Cardiac muscle cell (in vitro differentiated cells and primary cell): ENCODE measurements at regions not wholly inside any gene's neighbourhood (a gene's known extent, or its start where the extent isn't known, plus 50 kb on each side); places are given as distances from the start of the nearest gene placed in this dataset.

Source experiments
- DNase-seq, 2 donors: peaks; one replicate each; pipeline versions ENCODE4 v3.0.0 to v3.0.0-alpha.2; 2010 to 2017; ENCODE audit warnings: low read depth in 1 of 2, low spot score in 1 of 2
- H3K27ac ChIP-seq: fragments of 200-600 bp; sonication (generic); 2 replicates; pipeline ENCODE4 v1.5.1; 2016
- H3K27me3 ChIP-seq: fragments of 200-600 bp; sonication (generic); 2 replicates; pipeline ENCODE4 v1.6.0; 2016; ENCODE audit warnings: control low read depth
- H3K36me3 ChIP-seq: fragments of 200-600 bp; sonication (generic); 2 replicates; pipeline ENCODE4 v1.5.1; 2016; ENCODE audit warnings: control low read depth
- H3K4me1 ChIP-seq: fragments of 200-600 bp; sonication (generic); 2 replicates; pipeline ENCODE4 v1.8.1; 2017; ENCODE audit warnings: low read depth, mild to moderate bottlenecking, mixed run types
- H3K4me3 ChIP-seq: fragments of 200-600 bp; sonication (generic); 2 replicates; pipeline ENCODE4 v1.5.1; 2016; ENCODE audit warnings: mild to moderate bottlenecking
- H3K9me3 ChIP-seq: fragments of 200-600 bp; sonication (generic); 2 replicates; pipeline ENCODE4 v1.5.1; 2017; ENCODE audit warnings: low read depth, mild to moderate bottlenecking, control low read depth
- TF ChIP-seq, protein P1 (sequence below): IDR thresholded peaks from 2 replicates; pipeline ENCODE4 v1.5.1; 2012; ENCODE audit warnings: low read depth, mild to moderate bottlenecking, low read length

DNA sequence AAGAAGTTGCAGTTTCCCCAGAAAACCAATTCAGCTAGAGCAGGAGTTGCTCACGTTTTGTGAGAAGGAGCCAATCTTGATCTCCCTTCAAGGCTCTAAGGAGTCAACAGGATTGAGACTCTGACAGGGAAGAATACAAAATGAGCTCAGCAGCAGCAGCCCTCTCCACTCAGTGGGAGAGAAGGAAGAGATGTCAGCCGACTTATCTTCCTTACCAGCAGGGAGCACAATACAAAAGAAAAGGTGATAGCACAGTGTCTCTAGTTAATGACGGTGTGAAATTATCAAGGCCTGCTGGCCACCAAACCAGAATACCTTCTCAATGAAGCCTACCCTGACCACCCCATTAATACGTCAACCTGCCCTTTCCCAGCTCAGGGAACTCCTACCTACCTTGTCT is 223.6 kb upstream of the TMPO start:
- Histone ChIP-seq H3K4me1 (no peaks in the 10 kb centered on the region), H3K9me3 (peaks cover 5% of the 10 kb centered on the region), H3K36me3 (no peaks in the 10 kb centered on the region), H3K4me3 (no peak overlapping the region), H3K27ac (no peak overlapping the region), H3K27me3 (no peaks in the 10 kb centered on the region)
- TF ChIP-seq, protein P1, sequence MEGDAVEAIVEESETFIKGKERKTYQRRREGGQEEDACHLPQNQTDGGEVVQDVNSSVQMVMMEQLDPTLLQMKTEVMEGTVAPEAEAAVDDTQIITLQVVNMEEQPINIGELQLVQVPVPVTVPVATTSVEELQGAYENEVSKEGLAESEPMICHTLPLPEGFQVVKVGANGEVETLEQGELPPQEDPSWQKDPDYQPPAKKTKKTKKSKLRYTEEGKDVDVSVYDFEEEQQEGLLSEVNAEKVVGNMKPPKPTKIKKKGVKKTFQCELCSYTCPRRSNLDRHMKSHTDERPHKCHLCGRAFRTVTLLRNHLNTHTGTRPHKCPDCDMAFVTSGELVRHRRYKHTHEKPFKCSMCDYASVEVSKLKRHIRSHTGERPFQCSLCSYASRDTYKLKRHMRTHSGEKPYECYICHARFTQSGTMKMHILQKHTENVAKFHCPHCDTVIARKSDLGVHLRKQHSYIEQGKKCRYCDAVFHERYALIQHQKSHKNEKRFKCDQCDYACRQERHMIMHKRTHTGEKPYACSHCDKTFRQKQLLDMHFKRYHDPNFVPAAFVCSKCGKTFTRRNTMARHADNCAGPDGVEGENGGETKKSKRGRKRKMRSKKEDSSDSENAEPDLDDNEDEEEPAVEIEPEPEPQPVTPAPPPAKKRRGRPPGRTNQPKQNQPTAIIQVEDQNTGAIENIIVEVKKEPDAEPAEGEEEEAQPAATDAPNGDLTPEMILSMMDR = no peak
- DNase-seq = no peak

DNA sequence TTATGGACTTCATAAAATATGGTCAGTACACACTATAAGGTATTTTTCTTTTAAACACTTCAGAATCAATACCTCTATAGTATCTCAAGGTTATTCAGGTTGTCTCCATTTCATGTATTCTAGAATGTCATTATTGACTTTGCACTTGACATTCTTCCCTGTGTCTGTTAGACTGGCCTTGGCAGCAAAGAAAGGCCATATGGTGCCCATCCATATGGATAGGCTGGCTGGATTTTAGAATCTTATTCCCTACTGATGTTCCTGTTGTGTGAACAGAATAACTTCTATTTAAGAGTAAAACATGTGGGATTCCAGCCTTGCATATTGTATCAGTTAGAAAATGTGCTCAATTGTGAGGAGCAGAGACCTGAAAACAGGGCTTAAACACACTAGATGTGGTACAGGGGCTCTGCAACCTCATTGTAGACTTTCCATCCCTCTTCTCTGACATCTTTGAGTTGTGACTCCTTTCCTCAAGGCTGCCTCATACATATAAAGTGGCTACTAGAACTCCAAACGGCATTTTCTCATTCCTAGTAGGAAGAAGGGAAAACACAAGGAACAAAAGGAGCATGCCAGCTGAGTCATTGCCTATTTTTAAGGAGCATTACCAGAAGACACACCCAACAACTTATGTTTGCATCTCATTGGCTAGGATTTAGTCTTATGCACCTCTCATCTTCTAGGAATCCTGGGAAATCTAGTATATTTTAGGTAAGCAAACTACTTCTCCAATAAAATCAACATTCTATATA is 221.2 kb upstream of the TMPO start:
- Histone ChIP-seq H3K27me3 (no peaks in the 10 kb centered on the region), H3K36me3 (no peaks in the 10 kb centered on the region), H3K27ac (no peak overlapping the region), H3K9me3 (peaks cover 1% of the 10 kb centered on the region), H3K4me3 (no peak overlapping the region), H3K4me1 (no peaks in the 10 kb centered on the region)
- DNase-seq = no peak
- TF ChIP-seq, protein P1 = no peak

DNA sequence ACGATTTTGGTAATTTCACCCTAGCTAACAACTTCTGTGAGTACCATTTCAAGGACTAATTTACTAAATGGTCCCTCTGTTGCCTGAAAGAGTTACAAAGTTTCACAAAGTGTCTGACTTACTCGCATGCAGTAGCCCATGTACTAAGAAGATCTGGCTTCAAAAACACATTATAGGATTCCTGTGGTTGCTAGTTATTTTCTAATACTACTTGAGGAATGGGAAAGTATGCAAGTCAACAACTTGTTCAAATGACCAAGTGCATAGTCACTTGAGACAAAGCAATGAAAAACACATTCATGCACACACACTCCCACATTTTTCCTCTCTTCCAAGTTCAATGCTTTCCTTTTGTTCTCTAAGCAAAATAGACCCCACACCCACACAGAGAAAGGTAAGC is 219.7 kb upstream of the TMPO start:
- H3K4me3 ChIP-seq = no peak overlapping the region
- no peaks in the 10 kb centered on the region for H3K27me3 ChIP-seq
- no peaks in the 10 kb centered on the region for H3K36me3 ChIP-seq
- no peak for DNase-seq
- no peak overlapping the region for H3K27ac ChIP-seq
- no peaks in the 10 kb centered on the region for H3K9me3 ChIP-seq
- TF ChIP-seq, protein P1 = no peak
- no peaks in the 10 kb centered on the region for H3K4me1 ChIP-seq

DNA sequence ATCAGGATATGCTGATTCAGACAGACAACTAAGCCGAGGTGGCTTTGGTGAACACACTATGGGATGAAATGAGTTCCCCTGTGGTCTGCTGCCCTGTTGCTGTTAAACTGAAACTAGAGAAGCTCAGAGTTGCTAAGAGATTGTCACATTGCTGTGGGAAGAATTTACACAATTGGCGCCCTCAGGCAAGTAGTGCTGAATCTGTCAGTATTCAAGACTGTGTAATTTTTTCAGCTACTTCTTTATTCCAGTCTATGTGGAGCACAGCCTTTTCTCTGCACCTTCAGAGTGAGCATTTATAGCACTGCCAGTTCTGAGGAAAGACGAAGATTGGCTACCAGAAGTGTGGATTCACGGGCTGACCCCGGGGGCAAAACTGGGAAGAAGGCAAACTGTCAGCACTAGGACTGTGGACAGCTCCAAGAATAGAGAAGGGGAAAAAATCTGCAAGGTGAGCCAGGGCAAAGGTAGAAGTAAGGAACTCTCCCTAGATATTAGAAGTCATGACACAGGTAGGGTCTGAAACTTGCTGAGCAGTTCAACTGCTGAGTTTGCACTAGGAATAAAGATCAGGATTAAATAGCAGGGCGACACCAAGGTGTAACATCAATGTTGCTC is 218.8 kb upstream of the TMPO start:
- no peak overlapping the region for H3K4me3 ChIP-seq
- H3K36me3 ChIP-seq = no peaks in the 10 kb centered on the region
- TF ChIP-seq, protein P1 = no peak
- no peak overlapping the region for H3K27ac ChIP-seq
- H3K27me3 ChIP-seq = no peaks in the 10 kb centered on the region
- H3K9me3 ChIP-seq = no peaks in the 10 kb centered on the region
- peak in 1 of 2 donors; percentile 60 for DNase-seq
- H3K4me1 ChIP-seq = no peaks in the 10 kb centered on the region

DNA sequence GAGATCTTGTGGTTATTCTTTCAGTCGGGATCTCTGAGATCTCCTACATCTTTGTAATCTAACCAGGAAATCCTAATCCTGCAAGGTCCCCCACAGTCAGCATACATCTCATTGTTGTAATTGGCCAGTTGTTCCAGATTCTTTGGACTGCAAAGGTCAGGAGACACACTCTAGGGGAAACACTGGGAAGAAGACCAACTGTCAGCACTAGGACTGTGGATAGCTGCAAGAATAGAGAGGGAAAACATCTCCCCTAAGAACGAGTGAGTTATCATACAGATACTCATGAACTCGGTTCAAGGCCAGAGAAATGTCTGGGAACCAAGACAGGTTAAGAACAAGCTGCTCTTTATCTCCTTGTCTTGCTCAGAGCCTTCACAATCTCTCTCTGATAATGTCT is 217.9 kb upstream of the TMPO start:
- no peaks in the 10 kb centered on the region for H3K4me1 ChIP-seq

More for the DNA sequence above, 217.9 kb upstream of the TMPO start:
- Histone ChIP-seq H3K27me3 (no peaks in the 10 kb centered on the region), H3K27ac (no peak overlapping the region), H3K4me3 (no peak overlapping the region), H3K36me3 (no peaks in the 10 kb centered on the region), H3K9me3 (no peaks in the 10 kb centered on the region)
- TF ChIP-seq, protein P1 = no peak
- DNase-seq = no peak
